ENCODE measurements at regions not wholly inside any gene's neighbourhood (a gene's known extent, or its start where the extent isn't known, plus 50 kb on each side); places are given as distances from the start of the nearest gene placed in this dataset.
A peak's percentile ranks its signal among the peaks of the same experiment; 100 is the strongest.

DNA sequence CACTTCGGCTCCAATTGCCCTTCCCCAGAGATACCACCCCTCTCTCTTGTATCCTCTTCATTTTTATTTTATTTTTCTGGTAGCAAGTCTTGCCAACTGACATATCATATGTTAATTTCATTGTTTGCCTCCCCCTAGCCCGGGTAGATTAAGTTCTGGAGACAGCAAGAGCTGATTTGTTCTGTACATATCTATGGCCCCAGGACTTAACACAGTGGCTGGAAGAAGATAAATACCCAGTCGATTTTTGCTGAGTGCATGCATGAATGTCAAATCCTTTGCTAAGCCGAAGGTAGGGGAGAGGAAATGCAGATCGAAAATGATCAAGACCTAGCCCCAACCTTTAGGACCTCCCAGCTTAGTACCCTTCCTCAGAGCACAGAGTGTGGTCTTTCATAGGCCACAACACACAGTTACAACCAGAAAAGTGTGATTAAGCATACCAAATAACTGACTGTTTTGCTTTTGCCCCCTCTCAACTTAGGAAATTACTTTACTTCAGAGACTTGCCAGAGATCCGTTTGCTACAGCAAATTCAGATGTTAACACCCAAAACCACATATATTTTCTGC lies 58.7 kb upstream of the KLF3 start (continued):
- TF ChIP-seq, protein P1, sequence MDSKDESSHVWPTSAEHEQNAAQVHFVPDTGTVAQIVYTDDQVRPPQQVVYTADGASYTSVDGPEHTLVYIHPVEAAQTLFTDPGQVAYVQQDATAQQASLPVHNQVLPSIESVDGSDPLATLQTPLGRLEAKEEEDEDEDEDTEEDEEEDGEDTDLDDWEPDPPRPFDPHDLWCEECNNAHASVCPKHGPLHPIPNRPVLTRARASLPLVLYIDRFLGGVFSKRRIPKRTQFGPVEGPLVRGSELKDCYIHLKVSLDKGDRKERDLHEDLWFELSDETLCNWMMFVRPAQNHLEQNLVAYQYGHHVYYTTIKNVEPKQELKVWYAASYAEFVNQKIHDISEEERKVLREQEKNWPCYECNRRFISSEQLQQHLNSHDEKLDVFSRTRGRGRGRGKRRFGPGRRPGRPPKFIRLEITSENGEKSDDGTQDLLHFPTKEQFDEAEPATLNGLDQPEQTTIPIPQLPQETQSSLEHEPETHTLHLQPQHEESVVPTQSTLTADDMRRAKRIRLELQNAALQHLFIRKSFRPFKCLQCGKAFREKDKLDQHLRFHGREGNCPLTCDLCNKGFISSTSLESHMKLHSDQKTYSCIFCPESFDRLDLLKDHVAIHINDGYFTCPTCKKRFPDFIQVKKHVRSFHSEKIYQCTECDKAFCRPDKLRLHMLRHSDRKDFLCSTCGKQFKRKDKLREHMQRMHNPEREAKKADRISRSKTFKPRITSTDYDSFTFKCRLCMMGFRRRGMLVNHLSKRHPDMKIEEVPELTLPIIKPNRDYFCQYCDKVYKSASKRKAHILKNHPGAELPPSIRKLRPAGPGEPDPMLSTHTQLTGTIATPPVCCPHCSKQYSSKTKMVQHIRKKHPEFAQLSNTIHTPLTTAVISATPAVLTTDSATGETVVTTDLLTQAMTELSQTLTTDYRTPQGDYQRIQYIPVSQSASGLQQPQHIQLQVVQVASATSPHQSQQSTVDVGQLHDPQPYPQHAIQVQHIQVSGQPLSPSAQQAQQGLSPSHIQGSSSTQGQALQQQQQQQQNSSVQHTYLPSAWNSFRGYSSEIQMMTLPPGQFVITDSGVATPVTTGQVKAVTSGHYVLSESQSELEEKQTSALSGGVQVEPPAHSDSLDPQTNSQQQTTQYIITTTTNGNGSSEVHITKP (IDR thresholded peaks at IDR 0.05; ENCODE audit: partially characterized antibody) = peak; percentile 91
- peak; percentile 63 for TF ChIP-seq CBFA2T2 (conservative IDR thresholded peaks at IDR 0.05)
- peak; percentile 36; the same call in 1 of the 2 replicates for TF ChIP-seq TAL1 (IDR thresholded peaks at IDR 0.05)
- TF ChIP-seq TFAM (CRISPR knock-in tag; conservative IDR thresholded peaks at IDR 0.05) = no peak
- TF ChIP-seq TAF15 (IDR thresholded peaks at IDR 0.05; ENCODE audit: low read depth, low read length) = no peak
- no peak for TF ChIP-seq TOE1 (IDR thresholded peaks at IDR 0.05; ENCODE audit: borderline replicate concordance)
- TF ChIP-seq TOE1 (CRISPR knock-in tag; IDR thresholded peaks at IDR 0.05; ENCODE audit: borderline replicate concordance, low read depth) = no peak
- peak; percentile 60 for TF ChIP-seq TCF3 (CRISPR knock-in tag; IDR thresholded peaks at IDR 0.05)
- TF ChIP-seq FOXK1 (CRISPR knock-in tag; IDR thresholded peaks at IDR 0.05; ENCODE audit: borderline replicate concordance) = 0 out of 2 replicates have a peak, but pooled peaks have one; percentile 40
- peak; percentile 77 for TF ChIP-seq CBFA2T3 (IDR thresholded peaks at IDR 0.05)
- TF ChIP-seq, protein P2, sequence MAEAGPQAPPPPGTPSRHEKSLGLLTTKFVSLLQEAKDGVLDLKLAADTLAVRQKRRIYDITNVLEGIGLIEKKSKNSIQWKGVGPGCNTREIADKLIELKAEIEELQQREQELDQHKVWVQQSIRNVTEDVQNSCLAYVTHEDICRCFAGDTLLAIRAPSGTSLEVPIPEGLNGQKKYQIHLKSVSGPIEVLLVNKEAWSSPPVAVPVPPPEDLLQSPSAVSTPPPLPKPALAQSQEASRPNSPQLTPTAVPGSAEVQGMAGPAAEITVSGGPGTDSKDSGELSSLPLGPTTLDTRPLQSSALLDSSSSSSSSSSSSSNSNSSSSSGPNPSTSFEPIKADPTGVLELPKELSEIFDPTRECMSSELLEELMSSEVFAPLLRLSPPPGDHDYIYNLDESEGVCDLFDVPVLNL (CRISPR knock-in tag; IDR thresholded peaks at IDR 0.05; ENCODE audit: low read depth) = no peak

Measured in K562 (cell line).